Spleen (tissue), 7 donors: ENCODE measurements at regions not wholly inside any gene's neighbourhood (a gene's known extent, or its start where the extent isn't known, plus 50 kb on each side); places are given as distances from the start of the nearest gene placed in this dataset.

Source experiments
- CTCF ChIP-seq, 11 experiments: fragments of 200-600 bp in 7 of 11; fragments of 450-650 bp in 4 of 11; sonication (generic) in 4 of 11; IDR thresholded peaks in 8 of 11; conservative IDR thresholded peaks in 3 of 11; 1 replicate in 7 of 11; 2 replicates in 4 of 11; pipeline versions ENCODE4 v1.4.0 to v1.8.0; 2016 to 2021; ENCODE audit warnings: antibody characterized with exemption in 11 of 11, inconsistent platforms in 4 of 11, mild to moderate bottlenecking in 1 of 11
- POLR2A ChIP-seq, 3 donors: fragments of 450-650 bp; IDR thresholded peaks; one replicate each; pipeline ENCODE4 v1.5.1; 2017; ENCODE audit warnings: antibody characterized with exemption in 3 of 3, mild to moderate bottlenecking in 1 of 3
- donor health status: DM: no; HTN: no; CAD: no; lungs with moderate emphysema.
- donor health status: DM: no; HTN: no; CAD: no.
- donor health status: DM: no; HTN: no; CAD: no.

GRCh38 chr21:38041493-38041892 is 125.2 kb upstream of the KCNJ6 start:
- TF ChIP-seq CTCF (IDR thresholded peaks at IDR 0.05 in 8 of 11, conservative IDR thresholded peaks at IDR 0.05 in 3 of 11) = no peak
- no peak for TF ChIP-seq POLR2A (IDR thresholded peaks at IDR 0.05)
